Stimulated activated CD4-positive, alpha-beta T cell treated with anti-CD3 and anti-CD28 coated beads, Interleukin-4, amount 100 ng/mL, for 48 hours (primary cell): ENCODE measurements at regions not wholly inside any gene's neighbourhood (a gene's known extent, or its start where the extent isn't known, plus 50 kb on each side); places are given as distances from the start of the nearest gene placed in this dataset.
"Not testable (repeated sequence)": the region's sequence is repeated elsewhere in the genome, so short reads cannot be mapped to it uniquely, and the experiment has no call there.

ENCODE experiments used
- DNase-seq, 2 donors: peaks; one replicate each; pipeline ENCODE4 v3.0.0-alpha.2; 2020; ENCODE audit warnings: low read depth in 2 of 2

GRCh38 chr15:20368974-20369373 is 172.6 kb downstream of the GOLGA6L6 start:
- DNase-seq, result no peak

GRCh38 chr15:20367093-20367492 is 174.5 kb downstream of the GOLGA6L6 start:
- DNase-seq, result no peak

GRCh38 chr15:20363591-20363990 is 178.0 kb downstream of the GOLGA6L6 start:
- DNase-seq, result not testable (repeated sequence)

GRCh38 chr15:20361091-20361490 is 180.5 kb downstream of the GOLGA6L6 start:
- DNase-seq, result no peak

GRCh38 chr15:20358779-20359414 is 182.7 kb downstream of the GOLGA6L6 start:
- no peak for DNase-seq

GRCh38 chr15:20358066-20358778 is 183.4 kb downstream of the GOLGA6L6 start:
- DNase-seq, result no peak

GRCh38 chr15:20357481-20358065 is 184.0 kb downstream of the GOLGA6L6 start:
- DNase-seq, result no peak

GRCh38 chr15:20356911-20357480 is 184.6 kb downstream of the GOLGA6L6 start:
- DNase-seq, result no peak

- peak; percentile 62 to 87 for DNase-seq
Measured at GRCh38 chr15:20356444-20356910, 185.1 kb downstream of the GOLGA6L6 start.

GRCh38 chr15:20355256-20355868 is 186.2 kb downstream of the GOLGA6L6 start:
- no peak for DNase-seq

- DNase-seq, result not testable (repeated sequence)
Measured at GRCh38 chr15:20354884-20355223, 186.7 kb downstream of the GOLGA6L6 start.

- no peak for DNase-seq
Measured at GRCh38 chr15:20353966-20354883, 187.4 kb downstream of the GOLGA6L6 start.

- no peak for DNase-seq
Measured at GRCh38 chr15:20352241-20353200, 189.1 kb downstream of the GOLGA6L6 start.

GRCh38 chr15:20351448-20351971 is 190.1 kb downstream of the GOLGA6L6 start:
- DNase-seq, result no peak

- no peak for DNase-seq
Measured at GRCh38 chr15:20349774-20350498, 191.7 kb downstream of the GOLGA6L6 start.

- no peak for DNase-seq
Measured at GRCh38 chr15:20348900-20349773, 192.5 kb downstream of the GOLGA6L6 start.

GRCh38 chr15:20348291-20348899 is 193.2 kb downstream of the GOLGA6L6 start:
- no peak for DNase-seq
